HG03460 (cell line): ENCODE measurements at regions not wholly inside any gene's neighbourhood (a gene's known extent, or its start where the extent isn't known, plus 50 kb on each side); places are given as distances from the start of the nearest gene placed in this dataset.

Experiments
- ATAC-seq: cut with Tn5 transposase; IDR thresholded peaks from one replicate; pipeline ENCODE4 v1.9.1; 2021; ENCODE audit not compliant: unreplicated experiment

DNA sequence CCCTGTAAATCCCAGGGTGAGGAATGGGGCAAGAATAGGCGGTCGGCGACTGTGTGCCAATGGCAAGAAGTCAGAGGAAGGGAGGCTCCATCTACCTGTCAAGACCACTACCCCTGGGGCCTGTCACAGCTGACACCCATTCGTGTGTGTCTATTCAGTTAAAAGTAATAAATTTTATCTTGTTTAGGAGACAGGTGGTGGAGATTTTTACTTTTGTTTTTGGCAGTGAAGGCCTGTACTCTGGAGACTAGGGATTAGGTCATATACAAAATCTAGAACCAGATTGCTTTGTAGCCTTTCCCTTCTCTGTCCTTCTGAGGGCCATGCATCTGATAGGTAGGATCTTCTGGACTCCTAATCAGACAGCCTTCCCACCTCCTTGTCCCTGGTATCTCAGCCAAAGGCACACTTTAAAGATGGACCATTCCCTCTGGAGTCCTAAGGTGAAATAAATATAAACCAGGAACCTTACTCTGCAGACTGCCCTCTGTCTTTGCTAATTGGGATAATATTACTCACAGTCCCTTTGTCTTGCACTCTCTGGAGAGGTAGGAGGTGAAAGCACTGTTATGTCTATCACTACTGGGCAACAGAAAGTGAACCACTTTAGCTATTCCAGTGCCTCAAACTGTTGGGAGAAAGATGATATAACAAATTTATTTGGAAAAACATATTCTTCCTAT lies 213.2 kb upstream of the ACTBL2 start:
- ATAC-seq, result no peak

GRCh38 chr5:57695179-57695578 lies 212.6 kb upstream of the ACTBL2 start:
- no peak for ATAC-seq

DNA sequence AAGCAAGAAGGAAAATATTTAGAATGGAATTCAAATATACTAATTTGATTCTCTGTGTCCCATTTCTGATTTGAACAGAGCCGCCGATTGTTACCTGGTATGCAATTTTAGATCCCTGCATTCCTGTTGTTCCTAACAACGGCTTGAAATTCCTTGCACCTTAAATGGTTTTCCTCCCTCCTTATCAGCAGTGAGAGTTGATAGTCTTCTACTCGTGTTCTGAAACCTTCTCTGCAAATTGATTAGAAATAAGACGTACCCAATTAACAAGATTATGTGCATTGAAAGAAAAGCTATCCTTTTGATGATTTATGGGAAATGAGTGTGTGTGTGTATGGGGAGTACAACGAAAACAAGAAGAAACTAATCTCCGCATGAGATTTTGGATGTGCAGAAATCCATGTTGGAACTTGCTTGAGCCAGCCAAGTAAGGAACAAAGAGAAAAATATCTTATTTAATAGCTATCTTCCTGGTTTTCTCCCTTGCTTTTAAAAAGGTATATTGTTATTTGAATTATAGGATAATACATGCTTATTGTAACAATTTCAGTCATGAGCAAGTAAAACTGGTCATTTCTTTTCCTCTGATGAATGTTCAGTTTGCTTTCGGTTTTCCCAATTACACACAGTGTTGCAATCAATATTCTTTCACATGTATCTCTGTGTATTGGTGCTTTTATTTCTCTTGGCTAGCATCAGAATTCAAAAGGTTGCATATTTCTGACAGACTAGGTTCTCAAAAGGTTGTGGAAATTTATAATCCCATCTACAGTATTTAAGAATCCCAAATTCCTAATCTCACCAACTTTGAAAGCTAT lies 211.1 kb upstream of the ACTBL2 start:
- no peak for ATAC-seq

DNA sequence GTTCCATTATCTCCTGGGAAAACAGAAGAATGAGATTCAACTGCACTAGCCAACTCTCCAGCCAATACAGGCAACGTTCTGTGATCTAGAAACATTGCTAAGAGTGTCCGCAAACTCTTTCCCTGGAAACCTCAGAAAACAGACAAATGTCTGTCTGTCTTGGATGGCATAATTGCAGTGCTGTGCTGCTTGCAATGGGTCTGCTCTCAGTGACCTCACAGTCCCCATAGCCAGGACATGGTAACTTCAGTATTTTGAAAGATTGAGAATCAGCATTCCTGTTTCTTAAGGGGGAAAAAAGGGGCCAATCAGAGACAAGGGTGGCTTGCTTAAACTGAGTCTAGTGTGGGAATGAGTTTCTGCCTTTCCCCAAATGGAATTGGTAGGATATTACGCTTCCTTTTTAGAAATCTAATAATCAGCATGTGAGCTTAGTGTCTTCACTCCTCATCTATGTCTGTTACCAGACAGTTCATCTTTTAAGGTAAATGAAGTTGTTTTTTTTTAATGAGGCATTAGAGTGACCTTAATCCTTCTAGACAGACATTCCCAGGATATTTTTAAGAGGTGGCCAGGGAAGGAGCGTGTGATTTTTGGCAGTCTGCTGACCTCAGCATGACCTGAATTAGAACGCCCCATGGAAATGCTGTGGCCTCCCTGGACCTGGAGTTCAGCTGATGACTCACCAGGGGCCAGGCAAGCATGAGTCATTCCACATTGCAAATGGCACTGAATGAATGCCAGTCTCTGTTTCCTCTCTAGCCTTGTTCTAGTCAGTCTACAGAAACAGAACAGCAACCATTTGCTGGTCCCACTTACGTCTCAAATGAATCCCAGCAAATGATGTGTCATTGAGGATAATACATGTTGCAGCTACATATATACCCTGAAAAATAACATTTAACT lies 210.2 kb upstream of the ACTBL2 start:
- no peak for ATAC-seq

- no peak for ATAC-seq
Measured at GRCh38 chr5:57690724-57691123, 208.1 kb upstream of the ACTBL2 start.

GRCh38 chr5:57687596-57687995 lies 205.0 kb upstream of the ACTBL2 start:
- no peak for ATAC-seq

DNA sequence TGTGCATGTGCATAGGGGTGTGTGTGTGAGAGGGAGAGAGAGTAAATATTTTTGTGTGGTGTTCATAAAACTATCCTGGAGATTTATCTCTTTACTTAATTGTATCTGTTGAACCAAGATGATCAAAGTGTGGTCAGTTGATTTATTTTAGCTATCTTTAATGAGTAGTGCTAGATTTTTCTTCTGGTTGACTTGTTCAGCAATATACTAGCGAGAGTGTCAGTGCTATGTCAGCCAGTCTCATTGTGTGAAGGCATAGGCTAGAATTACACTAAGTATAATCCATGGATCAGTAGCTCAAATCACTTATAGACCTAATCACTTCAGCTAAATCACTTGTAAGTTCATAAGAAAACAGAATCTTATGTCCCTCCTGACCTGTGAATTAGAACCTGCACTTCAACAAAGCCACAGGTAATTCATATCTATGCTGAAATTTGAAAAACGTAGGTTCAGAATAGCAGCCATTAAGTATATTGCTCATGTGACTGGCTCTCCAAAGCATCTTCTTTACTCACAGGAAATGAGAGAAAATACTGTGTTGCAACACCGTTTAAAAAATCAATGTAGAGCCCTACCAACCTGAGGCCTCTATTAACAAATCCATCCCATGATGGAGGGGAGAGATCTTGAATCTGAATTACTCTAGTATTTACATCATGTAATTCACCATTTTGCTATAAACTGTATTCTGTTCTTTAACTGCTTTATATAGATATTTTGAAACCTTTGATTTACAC lies 203.1 kb upstream of the ACTBL2 start:
- ATAC-seq, result no peak

DNA sequence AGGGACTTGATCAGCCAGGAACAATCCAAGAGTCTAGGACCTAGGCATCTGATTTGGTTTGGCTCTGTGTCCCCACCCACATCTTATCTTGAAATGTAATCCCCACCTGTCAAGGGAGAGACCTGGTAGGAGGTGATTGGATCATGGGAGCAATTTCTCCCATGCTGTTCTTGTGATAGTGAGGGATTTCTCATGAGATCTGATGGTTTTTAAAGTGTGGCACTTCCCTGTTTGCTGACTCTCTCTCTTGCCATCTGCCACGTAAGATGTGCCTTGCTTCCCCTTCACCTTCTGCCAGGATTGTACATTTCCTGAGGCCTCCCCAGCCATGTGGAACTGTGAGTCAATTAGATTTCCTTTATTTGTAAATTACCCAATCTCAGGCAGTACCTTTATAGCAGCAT lies 201.7 kb upstream of the ACTBL2 start:
- no peak for ATAC-seq

GRCh38 chr5:57683036-57683630 lies 200.5 kb upstream of the ACTBL2 start:
- ATAC-seq, result no peak

- no peak for ATAC-seq
Measured at GRCh38 chr5:57681942-57682341, 199.3 kb upstream of the ACTBL2 start.

DNA sequence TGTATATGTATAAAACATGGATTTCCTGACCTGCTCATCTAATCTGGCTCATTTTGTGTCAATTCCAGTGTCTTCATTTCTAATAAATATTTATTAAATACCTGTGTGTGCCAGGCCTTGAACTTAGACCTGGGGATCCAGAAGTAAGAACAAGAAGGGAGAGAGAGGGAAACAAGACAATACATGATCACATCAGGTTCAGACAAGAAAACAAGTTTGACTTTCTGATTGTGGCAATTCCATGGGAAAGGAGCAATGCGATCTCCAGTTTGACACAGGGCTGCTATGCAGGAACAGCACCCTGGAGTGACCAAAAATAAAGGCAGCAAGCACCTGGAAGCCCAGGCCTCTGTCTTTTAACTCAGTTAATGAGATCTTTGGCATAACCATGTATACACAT lies 198.1 kb upstream of the ACTBL2 start:
- ATAC-seq, result no peak

DNA sequence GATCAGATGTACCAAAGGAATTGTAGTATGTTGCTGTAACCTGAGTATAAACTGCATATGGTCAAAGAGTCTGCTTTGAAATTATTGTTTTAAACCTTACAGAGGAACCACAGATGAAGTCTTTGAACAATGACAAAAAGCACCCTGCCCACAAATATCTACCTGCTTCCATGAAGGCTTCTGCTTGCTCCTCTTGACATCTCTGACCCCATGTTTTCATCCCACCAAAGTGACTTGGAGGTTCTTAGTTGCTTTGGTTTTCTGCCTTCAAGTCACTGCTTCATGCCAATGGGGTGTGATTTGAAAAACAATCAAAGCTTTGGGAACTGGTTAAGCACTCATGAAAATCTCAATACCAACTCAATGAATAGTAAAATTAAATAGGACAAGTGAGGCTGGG lies 194.6 kb upstream of the ACTBL2 start:
- no peak for ATAC-seq

DNA sequence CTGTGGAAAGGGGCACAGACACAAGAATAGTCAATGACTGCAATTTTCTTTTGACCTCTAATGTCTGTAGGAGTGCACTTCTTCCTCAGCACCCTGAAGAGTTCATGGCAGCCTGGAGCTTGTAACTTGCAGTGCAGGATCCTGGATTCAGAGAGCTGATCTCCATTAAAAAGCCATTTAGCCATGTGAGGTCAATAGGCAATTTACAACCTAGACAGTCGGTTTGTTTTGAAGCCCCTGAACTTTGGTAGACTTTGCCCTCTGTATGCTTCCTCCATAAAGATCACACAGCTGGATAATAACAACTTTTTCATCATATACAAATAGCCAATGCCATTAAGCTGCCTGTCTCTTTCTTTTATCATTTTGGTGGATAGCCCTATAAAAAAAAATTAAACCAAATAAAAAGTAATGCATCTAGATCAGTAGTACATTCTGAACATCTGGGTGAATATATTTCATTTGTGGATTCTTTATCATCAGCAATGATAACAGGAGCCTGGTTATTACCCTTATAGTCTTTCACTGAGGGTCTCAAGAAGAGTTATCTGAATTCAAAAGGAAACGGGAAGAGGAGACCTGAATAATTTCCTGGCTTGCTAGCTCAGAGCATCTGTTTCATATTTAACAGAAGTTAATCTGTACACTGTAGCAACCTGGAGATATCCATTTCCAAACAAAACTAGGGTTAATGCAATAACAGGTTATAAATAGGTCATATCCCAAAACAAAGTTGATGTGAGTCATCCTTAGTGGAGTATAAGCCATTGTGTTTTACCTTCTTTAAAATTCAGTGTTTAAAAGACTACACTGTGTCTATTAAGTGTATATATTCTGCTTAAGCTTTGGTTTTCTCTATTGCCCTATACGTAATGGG lies 193.8 kb upstream of the ACTBL2 start:
- ATAC-seq, result no peak

- ATAC-seq, result no peak
Measured at GRCh38 chr5:57675236-57675635, 192.6 kb upstream of the ACTBL2 start.

GRCh38 chr5:57671371-57671770 lies 188.8 kb upstream of the ACTBL2 start:
- ATAC-seq, result no peak

GRCh38 chr5:57666582-57666981 lies 184.0 kb upstream of the ACTBL2 start:
- ATAC-seq, result no peak

DNA sequence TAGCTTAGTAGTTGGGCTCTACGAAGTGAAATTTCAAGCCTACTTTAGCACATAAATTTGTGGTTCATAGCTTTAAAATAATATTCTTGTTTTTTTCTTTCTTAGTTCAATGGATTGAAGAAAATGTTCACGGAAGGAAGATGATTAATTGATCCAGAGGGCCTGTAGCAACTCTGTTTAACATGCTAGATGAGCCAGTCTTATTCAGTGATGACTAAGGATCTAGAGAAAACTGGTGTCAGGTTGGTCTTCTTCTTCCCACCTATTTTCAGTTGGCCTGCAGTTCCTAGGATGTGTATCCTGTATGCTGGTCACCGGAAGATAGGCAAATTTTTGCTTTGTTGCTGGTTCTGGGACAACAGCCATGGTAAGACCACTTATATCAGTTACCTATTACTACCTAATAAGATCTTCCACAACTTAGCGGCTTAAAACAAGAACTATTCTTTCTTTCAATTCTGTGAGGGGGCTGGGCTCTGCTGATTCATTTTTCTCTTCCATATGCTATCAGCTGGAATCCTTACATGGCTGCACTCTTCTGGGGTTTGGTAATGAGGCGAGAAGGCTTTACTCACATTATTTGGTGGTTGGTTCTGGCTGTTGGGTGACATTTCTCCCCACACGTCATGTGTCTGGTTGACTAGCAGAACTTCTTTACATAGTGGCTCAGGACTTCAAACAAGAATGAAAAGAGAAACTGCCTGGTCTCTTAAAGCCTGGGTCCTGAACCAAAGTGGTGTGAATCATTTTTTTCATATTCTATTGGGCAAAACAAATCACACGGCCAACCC lies 182.7 kb upstream of the ACTBL2 start:
- ATAC-seq, result no peak

- ATAC-seq, result no peak
Measured at GRCh38 chr5:57664700-57665099, 182.1 kb upstream of the ACTBL2 start.

DNA sequence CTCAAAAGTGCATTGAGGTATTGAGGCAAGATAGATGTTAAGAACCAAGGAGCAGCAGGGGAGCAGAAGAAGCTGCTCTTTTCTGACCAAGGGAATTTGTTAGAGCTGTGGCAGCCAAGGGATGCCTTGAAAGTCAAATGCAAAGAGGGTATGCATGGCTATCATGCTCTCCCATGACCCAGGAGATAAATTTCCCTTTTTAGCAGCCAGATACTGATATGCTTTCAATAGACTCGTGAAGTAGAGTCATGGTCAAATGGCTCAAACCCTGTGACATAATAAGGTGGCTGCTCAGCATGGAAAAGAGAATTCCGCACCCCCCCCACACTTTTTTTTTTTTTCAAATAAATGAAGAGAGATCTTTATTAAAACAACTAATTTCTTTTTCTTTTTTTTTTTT lies 180.9 kb upstream of the ACTBL2 start:
- no peak for ATAC-seq
